Suprapubic skin (tissue), 4 donors: ENCODE measurements at regions not wholly inside any gene's neighbourhood (a gene's known extent, or its start where the extent isn't known, plus 50 kb on each side); places are given as distances from the start of the nearest gene placed in this dataset.
"Not testable (repeated sequence)": the region's sequence is repeated elsewhere in the genome, so short reads cannot be mapped to it uniquely, and the experiment has no call there.

Experiments
- DNase-seq, 2 donors: peaks; one replicate each; pipeline ENCODE4 v3.0.0-alpha.2; 2019; ENCODE audit warnings: low spot score in 2 of 2
- H3K27ac ChIP-seq: fragments of 200-600 bp; sonication (generic); one replicate; pipeline ENCODE4 v1.5.1; 2019
- H3K27me3 ChIP-seq: fragments of 200-600 bp; sonication (generic); one replicate; pipeline ENCODE4 v1.5.1; 2019
- H3K36me3 ChIP-seq: fragments of 200-600 bp; sonication (generic); one replicate; pipeline ENCODE4 v1.5.1; 2019
- H3K4me1 ChIP-seq: fragments of 200-600 bp; sonication (generic); one replicate; pipeline ENCODE4 v1.5.1; 2019
- H3K4me3 ChIP-seq: fragments of 200-600 bp; sonication (generic); one replicate; pipeline ENCODE4 v1.5.1; 2019; ENCODE audit warnings: mild to moderate bottlenecking
- H3K9me3 ChIP-seq: fragments of 200-600 bp; sonication (generic); one replicate; pipeline ENCODE4 v1.5.1; 2019
- EP300 ChIP-seq: sonication (generic); formaldehyde crosslinking; IDR thresholded peaks from one replicate; pipeline ENCODE4 v1.6.1; 2017; ENCODE audit warnings: antibody characterized with exemption
- POLR2A ChIP-seq, 2 donors: fragments of 450-650 bp; IDR thresholded peaks; one replicate each; pipeline ENCODE4 v1.6.1; 2017; ENCODE audit warnings: antibody characterized with exemption in 2 of 2, mild to moderate bottlenecking in 2 of 2, moderate library complexity in 2 of 2
- POLR2AphosphoS5 ChIP-seq, 3 donors: sonication (generic); formaldehyde crosslinking; IDR thresholded peaks; one replicate each; pipeline ENCODE4 v1.6.1; 2017; ENCODE audit warnings: antibody characterized with exemption in 3 of 3
- WGBS: methylation state at CpG from one replicate; pipeline ENCODE4 v1.1.5; 2018; 5-methylcytosine and 5-hydroxymethylcytosine counted together
- TF ChIP-seq, protein P1 (sequence below), 2 donors: fragments of 200-600 bp in 1 of 2; fragments of 450-650 bp in 1 of 2; sonication (generic) in 1 of 2; IDR thresholded peaks; one replicate each; pipeline ENCODE4 v1.5.1; 2016 to 2019; ENCODE audit warnings: antibody characterized with exemption in 2 of 2, mild to moderate bottlenecking in 1 of 2, moderate library complexity in 1 of 2

GRCh38 chr3:163722405-163722804 lies 1355.9 kb downstream of the SI start:
- H3K9me3 ChIP-seq = no peaks in the 10 kb centered on the region
- H3K27ac ChIP-seq = no peak overlapping the region
- H3K4me1 ChIP-seq = no peaks in the 10 kb centered on the region
- no peak for DNase-seq
- 82% methylated on average over 2 of the region's 2 CpGs for WGBS
- H3K36me3 ChIP-seq = no peaks in the 10 kb centered on the region
- TF ChIP-seq POLR2A (IDR thresholded peaks at IDR 0.05) = no peak
- TF ChIP-seq EP300 = no peak
- no peak for TF ChIP-seq POLR2AphosphoS5 (IDR thresholded peaks at IDR 0.05)
- TF ChIP-seq, protein P1, sequence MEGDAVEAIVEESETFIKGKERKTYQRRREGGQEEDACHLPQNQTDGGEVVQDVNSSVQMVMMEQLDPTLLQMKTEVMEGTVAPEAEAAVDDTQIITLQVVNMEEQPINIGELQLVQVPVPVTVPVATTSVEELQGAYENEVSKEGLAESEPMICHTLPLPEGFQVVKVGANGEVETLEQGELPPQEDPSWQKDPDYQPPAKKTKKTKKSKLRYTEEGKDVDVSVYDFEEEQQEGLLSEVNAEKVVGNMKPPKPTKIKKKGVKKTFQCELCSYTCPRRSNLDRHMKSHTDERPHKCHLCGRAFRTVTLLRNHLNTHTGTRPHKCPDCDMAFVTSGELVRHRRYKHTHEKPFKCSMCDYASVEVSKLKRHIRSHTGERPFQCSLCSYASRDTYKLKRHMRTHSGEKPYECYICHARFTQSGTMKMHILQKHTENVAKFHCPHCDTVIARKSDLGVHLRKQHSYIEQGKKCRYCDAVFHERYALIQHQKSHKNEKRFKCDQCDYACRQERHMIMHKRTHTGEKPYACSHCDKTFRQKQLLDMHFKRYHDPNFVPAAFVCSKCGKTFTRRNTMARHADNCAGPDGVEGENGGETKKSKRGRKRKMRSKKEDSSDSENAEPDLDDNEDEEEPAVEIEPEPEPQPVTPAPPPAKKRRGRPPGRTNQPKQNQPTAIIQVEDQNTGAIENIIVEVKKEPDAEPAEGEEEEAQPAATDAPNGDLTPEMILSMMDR (IDR thresholded peaks at IDR 0.05) = no peak
- H3K27me3 ChIP-seq = no peaks in the 10 kb centered on the region
- no peak overlapping the region for H3K4me3 ChIP-seq

DNA sequence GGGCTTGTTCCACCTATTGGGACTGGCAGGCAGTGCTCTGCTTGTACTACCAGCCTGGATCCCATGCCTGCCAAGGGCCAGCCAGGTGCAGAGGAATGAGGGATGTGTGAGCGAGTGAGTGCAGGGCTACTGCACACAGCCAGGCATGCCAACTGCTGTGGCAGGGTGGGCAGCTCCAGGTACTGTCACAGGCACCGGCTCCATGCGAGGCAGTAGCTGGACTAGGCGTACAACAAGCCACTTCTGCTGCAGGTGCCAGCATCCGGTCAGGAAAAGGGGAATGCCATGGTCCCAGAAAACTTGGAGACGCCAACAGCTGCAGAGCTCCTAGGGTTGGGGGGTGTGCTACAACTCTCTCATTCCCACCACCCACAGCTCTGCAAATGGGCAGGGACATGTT lies 1356.7 kb downstream of the SI start:
- no peaks in the 10 kb centered on the region for H3K9me3 ChIP-seq
- WGBS = 100% methylated on average over 1 of the region's 6 CpGs
- H3K27me3 ChIP-seq = no peaks in the 10 kb centered on the region
- H3K36me3 ChIP-seq = no peaks in the 10 kb centered on the region
- TF ChIP-seq, protein P1 (IDR thresholded peaks at IDR 0.05) = no peak
- TF ChIP-seq EP300 (no peak), POLR2AphosphoS5 (IDR thresholded peaks at IDR 0.05) (no peak), POLR2A (IDR thresholded peaks at IDR 0.05) (no peak)
- no peak overlapping the region for H3K27ac ChIP-seq
- no peak overlapping the region for H3K4me3 ChIP-seq
- DNase-seq = no peak
- no peaks in the 10 kb centered on the region for H3K4me1 ChIP-seq

- 89% methylated on average over 4 of the region's 4 CpGs for WGBS
- Histone ChIP-seq H3K4me1 (no peaks in the 10 kb centered on the region), H3K27ac (no peak overlapping the region), H3K4me3 (no peak overlapping the region), H3K9me3 (no peaks in the 10 kb centered on the region), H3K36me3 (no peaks in the 10 kb centered on the region), H3K27me3 (no peaks in the 10 kb centered on the region)
- no peak for TF ChIP-seq POLR2AphosphoS5 (IDR thresholded peaks at IDR 0.05)
- no peak for TF ChIP-seq EP300
- TF ChIP-seq, protein P1 (IDR thresholded peaks at IDR 0.05) = no peak
- no peak for TF ChIP-seq POLR2A (IDR thresholded peaks at IDR 0.05)
- DNase-seq = no peak
Measured at GRCh38 chr3:163717377-163717776, 1360.9 kb downstream of the SI start.

DNA sequence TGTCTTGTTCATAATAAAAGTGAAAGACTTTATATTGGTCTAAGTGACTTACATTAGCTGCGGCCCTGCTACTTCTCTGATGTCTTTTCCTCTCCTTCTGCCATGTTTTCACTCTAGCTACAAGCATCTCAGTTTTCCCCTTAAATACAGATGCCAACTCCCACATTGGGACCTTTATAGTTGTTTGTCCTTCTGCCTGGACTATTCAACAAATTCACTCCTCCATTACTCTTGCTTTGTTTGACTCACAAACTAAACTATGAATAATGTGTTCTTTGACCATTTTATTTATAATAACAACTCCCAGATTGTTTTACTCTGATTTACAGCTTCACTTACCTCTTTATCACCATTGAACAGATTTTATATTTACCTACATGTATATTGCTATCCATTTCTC lies 1369.9 kb downstream of the SI start:
- no peaks in the 10 kb centered on the region for H3K9me3 ChIP-seq
- H3K27ac ChIP-seq = no peak overlapping the region
- H3K27me3 ChIP-seq = no peaks in the 10 kb centered on the region
- H3K4me3 ChIP-seq = no peak overlapping the region
- no peaks in the 10 kb centered on the region for H3K36me3 ChIP-seq
- 90% methylated on average over 1 of the region's 1 CpG for WGBS
- TF ChIP-seq, protein P1 (IDR thresholded peaks at IDR 0.05) = no peak
- TF ChIP-seq POLR2AphosphoS5 (IDR thresholded peaks at IDR 0.05) = no peak
- no peak for TF ChIP-seq EP300
- TF ChIP-seq POLR2A (IDR thresholded peaks at IDR 0.05) = no peak
- no peaks in the 10 kb centered on the region for H3K4me1 ChIP-seq
- no peak for DNase-seq

DNA sequence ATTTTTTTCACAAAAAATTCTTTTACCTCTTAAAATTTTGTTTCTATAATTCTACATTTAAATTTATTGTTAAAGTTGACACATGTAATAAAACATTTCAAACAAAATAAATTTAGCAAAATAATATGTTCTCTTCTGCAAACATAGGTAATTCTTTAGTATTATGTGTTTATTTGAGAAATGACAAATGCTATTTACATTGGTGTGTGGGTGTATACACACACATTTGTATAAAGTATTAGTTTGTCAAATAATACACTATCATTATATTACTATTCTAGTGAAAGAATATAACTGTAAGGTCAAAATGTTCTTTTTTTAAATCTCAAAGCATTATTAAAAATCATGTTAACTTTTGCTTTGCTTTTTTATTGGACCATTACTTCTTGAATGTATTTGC lies 1370.6 kb downstream of the SI start:
- no peaks in the 10 kb centered on the region for H3K27me3 ChIP-seq
- H3K4me1 ChIP-seq = no peaks in the 10 kb centered on the region
- no peaks in the 10 kb centered on the region for H3K9me3 ChIP-seq
- no peak for DNase-seq
- TF ChIP-seq, protein P1 (IDR thresholded peaks at IDR 0.05) = no peak
- TF ChIP-seq EP300 (no peak), POLR2A (IDR thresholded peaks at IDR 0.05) (no peak), POLR2AphosphoS5 (IDR thresholded peaks at IDR 0.05) (no peak)
- no peak overlapping the region for H3K4me3 ChIP-seq
- H3K36me3 ChIP-seq = no peaks in the 10 kb centered on the region
- H3K27ac ChIP-seq = no peak overlapping the region

GRCh38 chr3:163698221-163698620 lies 1380.1 kb downstream of the SI start:
- H3K36me3 ChIP-seq, H3K9me3 ChIP-seq, H3K27me3 ChIP-seq, DNase-seq, H3K27ac ChIP-seq, H3K4me3 ChIP-seq, H3K4me1 ChIP-seq: not testable (repeated sequence)
- 49% methylated on average over 5 of the region's 5 CpGs for WGBS
